HEK293T (cell line): ENCODE measurements at regions not wholly inside any gene's neighbourhood (a gene's known extent, or its start where the extent isn't known, plus 50 kb on each side); places are given as distances from the start of the nearest gene placed in this dataset.

Experiments used
- ARNT ChIP-seq: fragments of 450-650 bp; IDR thresholded peaks from 2 replicates; pipeline ENCODE4 v1.6.1; 2017; ENCODE audit warnings: mild to moderate bottlenecking
- ELF4 ChIP-seq: fragments of 450-650 bp; IDR thresholded peaks from 2 replicates; pipeline ENCODE4 v1.6.1; 2017; ENCODE audit warnings: antibody characterized with exemption
- FOXA1 ChIP-seq: fragments of 450-650 bp; IDR thresholded peaks from 2 replicates; pipeline ENCODE4 v1.6.1; 2016; ENCODE audit warnings: mild to moderate bottlenecking
- FOXK2 ChIP-seq: fragments of 450-650 bp; IDR thresholded peaks from 2 replicates; pipeline ENCODE4 v1.6.1; 2016; ENCODE audit warnings: mild to moderate bottlenecking
- FOXM1 ChIP-seq: fragments of 450-650 bp; IDR thresholded peaks from 2 replicates; pipeline ENCODE4 v1.6.1; 2017; ENCODE audit warnings: mild to moderate bottlenecking, borderline replicate concordance
- HDGF ChIP-seq: fragments of 450-650 bp; IDR thresholded peaks from 2 replicates; pipeline ENCODE4 v1.6.1; 2017; ENCODE audit warnings: antibody characterized with exemption, borderline replicate concordance
- L3MBTL2 ChIP-seq: fragments of 450-650 bp; conservative IDR thresholded peaks from 2 replicates; pipeline ENCODE4 v1.6.1; 2016; ENCODE audit warnings: mild to moderate bottlenecking
- PKNOX1 ChIP-seq: fragments of 450-650 bp; IDR thresholded peaks from 2 replicates; pipeline ENCODE4 v1.6.1; 2016
- SP1 ChIP-seq: fragments of 450-650 bp; IDR thresholded peaks from 2 replicates; pipeline ENCODE4 v1.6.1; 2017
- SUZ12 ChIP-seq: fragments of 450-650 bp; IDR thresholded peaks from 2 replicates; pipeline ENCODE4 v1.6.1; 2016; ENCODE audit warnings: mild to moderate bottlenecking
- TARDBP ChIP-seq: fragments of 450-650 bp; IDR thresholded peaks from 2 replicates; pipeline ENCODE4 v1.6.1; 2016
- ZNF384 ChIP-seq: fragments of 450-650 bp; IDR thresholded peaks from 2 replicates; pipeline ENCODE4 v1.6.1; 2016

- TF ChIP-seq L3MBTL2 (no peak), FOXA1 (no peak), PKNOX1 (no peak), FOXM1 (no peak), ZNF384 (no peak), SUZ12 (no peak), HDGF (no peak), TARDBP (no peak), ELF4 (no peak), SP1 (no peak), FOXK2 (no peak), ARNT (no peak)
Measured at GRCh38 chr3:10741891-10742671, 73.9 kb upstream of the SLC6A11 start.
